CD14-positive monocyte (primary cell): ENCODE measurements at regions not wholly inside any gene's neighbourhood (a gene's known extent, or its start where the extent isn't known, plus 50 kb on each side); places are given as distances from the start of the nearest gene placed in this dataset.

Experiments used
- DNase-seq, 3 donors: peaks; one replicate each; pipeline ENCODE4 v3.0.0-alpha.2; 2011 to 2022
- H2AFZ ChIP-seq: 2 replicates; pipeline ENCODE4 v1.6.0; 2012; ENCODE audit warnings: mild to moderate bottlenecking, low read depth, low read length, inconsistent platforms; ENCODE audit not compliant: insufficient read depth, poor library complexity, severe bottlenecking
- H3K27ac ChIP-seq, 2 donors: 1 replicate in 1 of 2; 2 replicates in 1 of 2; pipeline ENCODE4 v1.5.1; 2012 to 2013; ENCODE audit warnings: low read length in 2 of 2, control low read depth in 1 of 2, inconsistent platforms in 1 of 2, low read depth in 1 of 2, mild to moderate bottlenecking in 1 of 2
- H3K27me3 ChIP-seq, 2 donors: one replicate each; pipeline versions ENCODE4 v1.6.0 to v1.6.1; 2011 to 2013; ENCODE audit warnings: low read length in 2 of 2; ENCODE audit not compliant: control insufficient read depth in 2 of 2, insufficient read depth in 2 of 2
- H3K36me3 ChIP-seq, 2 donors: replicated peaks in 1 of 2; 1 replicate in 1 of 2; 2 replicates in 1 of 2; pipeline versions ENCODE4 v1.5.1 to v1.6.1; 2012 to 2013; ENCODE audit warnings: low read length in 2 of 2, control low read depth in 1 of 2, inconsistent platforms in 1 of 2, mild to moderate bottlenecking in 1 of 2; ENCODE audit not compliant: insufficient read depth in 2 of 2, control insufficient read depth in 1 of 2
- H3K4me1 ChIP-seq, 2 donors: 1 replicate in 1 of 2; 2 replicates in 1 of 2; pipeline versions ENCODE4 v1.5.1 to v1.6.1; 2012 to 2013; ENCODE audit warnings: low read length in 2 of 2, control low read depth in 1 of 2, inconsistent platforms in 1 of 2, mild to moderate bottlenecking in 1 of 2, moderate library complexity in 1 of 2; ENCODE audit not compliant: insufficient read depth in 2 of 2, control insufficient read depth in 1 of 2
- H3K4me2 ChIP-seq: replicated peaks from 2 replicates; pipeline ENCODE3; 2012; ENCODE audit warnings: low read length, moderate library complexity, mild to moderate bottlenecking; ENCODE audit not compliant: poor library complexity, severe bottlenecking; ENCODE audit errors: extremely low read depth
- H3K4me3 ChIP-seq, 3 experiments: fragments of 200-600 bp in 1 of 3; sonication (generic) in 1 of 3; replicated peaks in 1 of 3; 1 replicate in 2 of 3; 2 replicates in 1 of 3; pipeline ENCODE4 v1.5.1; 2011 to 2013; ENCODE audit warnings: low read length in 3 of 3, mild to moderate bottlenecking in 3 of 3, control low read depth in 2 of 3, low read depth in 2 of 3, inconsistent platforms in 1 of 3, moderate library complexity in 1 of 3
- H3K79me2 ChIP-seq: 2 replicates; pipeline ENCODE4 v1.6.0; 2012; ENCODE audit warnings: mild to moderate bottlenecking, control low read depth, inconsistent platforms, low read length, moderate library complexity; ENCODE audit not compliant: insufficient read depth
- H3K9ac ChIP-seq: 2 replicates; pipeline ENCODE4 v1.6.0; 2017; ENCODE audit warnings: low read length, mild to moderate bottlenecking; ENCODE audit not compliant: insufficient read depth, poor library complexity, severe bottlenecking
- H3K9me3 ChIP-seq, 2 donors: replicated peaks in 1 of 2; 1 replicate in 1 of 2; 2 replicates in 1 of 2; pipeline versions ENCODE4 v1.5.1 to v1.6.1; 2012 to 2013; ENCODE audit warnings: low read length in 2 of 2, control low read depth in 1 of 2; ENCODE audit not compliant: control insufficient read depth in 1 of 2, insufficient read depth in 1 of 2
- H4K20me1 ChIP-seq: 2 replicates; pipeline ENCODE4 v1.6.0; 2012; ENCODE audit warnings: mild to moderate bottlenecking, low read length, control low read depth, moderate library complexity; ENCODE audit not compliant: insufficient read depth
- H3K27ac Mint-ChIP-seq, 7 donors: one replicate each; pipeline ENCODE4 v1.8.0; 2020; ENCODE audit warnings: mild to moderate bottlenecking in 7 of 7, mixed read lengths in 7 of 7, moderate library complexity in 6 of 7, inconsistent platforms in 2 of 7
- H3K27me3 Mint-ChIP-seq, 3 donors: one replicate each; pipeline ENCODE4 v1.8.0; 2021 to 2022; ENCODE audit warnings: low read depth in 3 of 3, mild to moderate bottlenecking in 3 of 3, mixed read lengths in 3 of 3, moderate library complexity in 3 of 3, inconsistent platforms in 1 of 3
- H3K36me3 Mint-ChIP-seq, 2 donors: one replicate each; pipeline ENCODE4 v1.8.0; 2020; ENCODE audit warnings: mixed read lengths in 2 of 2, inconsistent platforms in 1 of 2, mild to moderate bottlenecking in 1 of 2
- H3K4me1 Mint-ChIP-seq: one replicate; pipeline ENCODE4 v1.8.0; 2020; ENCODE audit warnings: mild to moderate bottlenecking, mixed read lengths
- H3K4me3 Mint-ChIP-seq, 2 donors: one replicate each; pipeline ENCODE4 v1.8.0; 2020; ENCODE audit warnings: mild to moderate bottlenecking in 2 of 2, mixed read lengths in 2 of 2, moderate library complexity in 1 of 2
- H3K9me3 Mint-ChIP-seq, 7 donors: one replicate each; pipeline ENCODE4 v1.8.0; 2020 to 2022; ENCODE audit warnings: mixed read lengths in 7 of 7, mild to moderate bottlenecking in 6 of 7, moderate library complexity in 6 of 7, inconsistent platforms in 2 of 7
- CTCF ChIP-seq: fragments of 200-600 bp; IDR thresholded peaks from one replicate; pipeline ENCODE4 v1.8.0; 2022; ENCODE audit warnings: antibody characterized with exemption, mild to moderate bottlenecking
- WGBS: methylation state at CpG from one replicate; pipeline ENCODE4 v1.1.5; 2013; ENCODE audit warnings: missing lambda C conversion rate; ENCODE audit not compliant: insufficient coverage; 5-methylcytosine and 5-hydroxymethylcytosine counted together
- intact Hi-C, 2 donors: fragments of 100-400 bp; cut with micrococcal nuclease; formaldehyde crosslinking; loops; one replicate each; pipeline versions ENCODE4 v1.15.0 to v1.15.1; 2023

GRCh38 chr9:567747-568305 lies 273.7 kb upstream of the DMRT1 start:
- Mint-ChIP-seq H3K4me1 (peaks cover 15% of the 10 kb centered on the region), H3K27ac (no peak overlapping the region), H3K36me3 (no peaks in the 10 kb centered on the region), H3K27me3 (peaks cover 2 to 4% (median 2%) of the 10 kb centered on the region in 3 donors), H3K9me3 (peaks cover 0 to 9% (median 2%) of the 10 kb centered on the region in 7 donors), H3K4me3 (no peak overlapping the region)
- Histone ChIP-seq H3K9me3 (no peaks in the 10 kb centered on the region), H3K27me3 (no peaks in the 10 kb centered on the region), H2AFZ (no peak overlapping the region), H4K20me1 (no peaks in the 10 kb centered on the region), H3K4me1 (peaks cover 3 to 10% of the 10 kb centered on the region in 2 donors), H3K36me3 (no peaks in the 10 kb centered on the region), H3K4me2 (no peak overlapping the region), H3K9ac (no peak overlapping the region), H3K4me3 (no peak overlapping the region), H3K27ac (no peak overlapping the region), H3K79me2 (no peaks in the 10 kb centered on the region)
- no peak for TF ChIP-seq CTCF
- no peak for DNase-seq
- 100% methylated on average over 1 of the region's 3 CpGs for WGBS
- intact Hi-C loops, result no loop called here

- H3K36me3 ChIP-seq, result no peaks in the 10 kb centered on the region
- no peaks in the 10 kb centered on the region for H3K9me3 ChIP-seq
- no peak for TF ChIP-seq CTCF
- no peaks in the 10 kb centered on the region for H4K20me1 ChIP-seq
- no CpG with 5 or more reads among the region's 3 CpGs for WGBS
- H3K4me3 ChIP-seq, result no peak overlapping the region
- H3K27ac Mint-ChIP-seq, result no peak overlapping the region
- H3K9me3 Mint-ChIP-seq, result peaks cover 0 to 6% (median 0%) of the 10 kb centered on the region in 7 donors
- no peaks in the 10 kb centered on the region for H3K27me3 ChIP-seq
- H3K4me3 Mint-ChIP-seq, result no peak overlapping the region
- peaks cover 3 to 10% of the 10 kb centered on the region in 2 donors for H3K4me1 ChIP-seq
- H3K79me2 ChIP-seq, result no peaks in the 10 kb centered on the region
- no peak overlapping the region for H3K9ac ChIP-seq
- peaks cover 15% of the 10 kb centered on the region for H3K4me1 Mint-ChIP-seq
- H3K27me3 Mint-ChIP-seq, result peaks cover 1 to 8% (median 2%) of the 10 kb centered on the region in 3 donors
- no peak overlapping the region for H3K27ac ChIP-seq
- no peaks in the 10 kb centered on the region for H3K36me3 Mint-ChIP-seq
- H3K4me2 ChIP-seq, result no peak overlapping the region
- DNase-seq, result no peak
- H2AFZ ChIP-seq, result no peak overlapping the region
- intact Hi-C loops, result no loop called here
Observed at GRCh38 chr9:569296-569695, 272.2 kb upstream of the DMRT1 start.
